Endothelial cell of umbilical vein (primary cell): ENCODE measurements at regions not wholly inside any gene's neighbourhood (a gene's known extent, or its start where the extent isn't known, plus 50 kb on each side); places are given as distances from the start of the nearest gene placed in this dataset.

Experiments used
- BruUV-seq: library from RNA; stranded (reverse); fragments of 400-500 nt; replicated peaks from 2 replicates; lab custom pipeline; 2021; lab: Mats Ljungman, UMichigan
- CTCF ChIA-PET: fragments of 300-600, 350-600 bp; sonication (Branson Sonifier 250); formaldehyde crosslinking; loops from one replicate; lab custom pipeline; 2021; ENCODE audit warnings: antibody characterized with exemption, inconsistent platforms; lab: Charles Lee
- POLR2A ChIA-PET: fragments of 300-600, 350-600 bp; sonication (Branson Sonifier 250); formaldehyde crosslinking; loops from one replicate; lab custom pipeline; 2021; ENCODE audit warnings: antibody characterized with exemption, inconsistent platforms; lab: Charles Lee
- DNase-seq: peaks from one replicate; pipeline ENCODE4 v3.0.0-alpha.2; 2011; ENCODE audit warnings: low read depth, low spot score
- FAIRE-seq: peaks from 2 replicates; lab custom pipeline; 2011; peaks lifted over from hg19 to GRCh38; lab: Jason Lieb, UNC
- H2AFZ ChIP-seq: 2 replicates; pipeline ENCODE4 v1.6.0; 2012; ENCODE audit warnings: low read depth, low read length, control low read depth, inconsistent platforms
- H3K27ac ChIP-seq: 2 replicates; pipeline ENCODE4 v1.5.1; 2011; ENCODE audit warnings: low read depth, mild to moderate bottlenecking, control low read depth, low read length, moderate library complexity; ENCODE audit not compliant: insufficient read depth
- H3K27me3 ChIP-seq, 2 experiments: 2 replicates each; pipeline versions ENCODE4 v1.6.0 to v1.6.1; 2011; ENCODE audit warnings: low read length in 2 of 2, mixed read lengths in 1 of 2; ENCODE audit not compliant: control insufficient read depth in 2 of 2, insufficient read depth in 2 of 2
- H3K36me3 ChIP-seq, 2 experiments: 2 replicates in 1 of 2; 3 replicates in 1 of 2; pipeline ENCODE4 v1.5.1; 2011; ENCODE audit warnings: low read length in 2 of 2, mild to moderate bottlenecking in 1 of 2, moderate library complexity in 1 of 2; ENCODE audit not compliant: control insufficient read depth in 2 of 2, insufficient read depth in 2 of 2; ENCODE audit errors: extremely low read depth in 1 of 2
- H3K4me1 ChIP-seq: 3 replicates; pipeline ENCODE4 v1.5.1; 2011; ENCODE audit warnings: mild to moderate bottlenecking, low read length; ENCODE audit not compliant: control insufficient read depth, insufficient read depth; ENCODE audit errors: extremely low read depth
- H3K4me2 ChIP-seq: 2 replicates; pipeline ENCODE4 v1.6.1; 2011; ENCODE audit warnings: low read length, control low read depth, mixed read lengths; ENCODE audit not compliant: insufficient read depth
- H3K4me3 ChIP-seq, 3 experiments: fragments of 200-600 bp in 1 of 3; sonication (generic), shearing (Covaris generic) in 1 of 3; replicated peaks in 1 of 3; 2 replicates each; pipeline ENCODE4 v1.5.1; 2011 to 2016; ENCODE audit warnings: control low read depth in 3 of 3, low read length in 3 of 3, mild to moderate bottlenecking in 2 of 3, inconsistent platforms in 1 of 3, low read depth in 1 of 3, moderate library complexity in 1 of 3; ENCODE audit not compliant: insufficient read depth in 1 of 3
- H3K79me2 ChIP-seq: 2 replicates; pipeline ENCODE4 v1.6.0; 2012; ENCODE audit warnings: low read length, inconsistent platforms; ENCODE audit not compliant: control insufficient read depth, insufficient read depth
- H3K9ac ChIP-seq: replicated peaks from 2 replicates; pipeline ENCODE3; 2011; ENCODE audit warnings: low read length, control low read depth; ENCODE audit not compliant: insufficient read depth; ENCODE audit errors: extremely low read depth
- H3K9me1 ChIP-seq: replicated peaks from 3 replicates; pipeline ENCODE4 v1.6.0; 2011; ENCODE audit warnings: mild to moderate bottlenecking, low read length; ENCODE audit not compliant: control insufficient read depth, insufficient read depth; ENCODE audit errors: extremely low read depth
- H3K9me3 ChIP-seq: replicated peaks from 2 replicates; pipeline ENCODE4 v1.5.1; 2012; ENCODE audit warnings: low read length, inconsistent platforms; ENCODE audit not compliant: control insufficient read depth, insufficient read depth
- H4K20me1 ChIP-seq: replicated peaks from 2 replicates; pipeline ENCODE3; 2011; ENCODE audit warnings: mild to moderate bottlenecking, low read length; ENCODE audit not compliant: control insufficient read depth, insufficient read depth; ENCODE audit errors: extremely low read depth
- CTCF ChIP-seq, 2 donors: IDR thresholded peaks; 1 replicate in 1 of 2; 2 replicates in 1 of 2; pipeline ENCODE4 v1.5.1; 2011; ENCODE audit warnings: low read length in 2 of 2, mild to moderate bottlenecking in 2 of 2, moderate library complexity in 2 of 2, control low read depth in 1 of 2, inconsistent platforms in 1 of 2, low read depth in 1 of 2; ENCODE audit not compliant: insufficient read depth in 1 of 2; ENCODE audit errors: extremely low read depth in 1 of 2
- EZH2 ChIP-seq: IDR thresholded peaks from 2 replicates; pipeline ENCODE4 v1.6.1; 2012; ENCODE audit warnings: borderline replicate concordance, low read depth, mild to moderate bottlenecking, moderate library complexity, low read length, inconsistent platforms; ENCODE audit not compliant: severe bottlenecking
- FOS ChIP-seq: IDR thresholded peaks from 2 replicates; pipeline ENCODE4 v1.6.1; 2011; ENCODE audit warnings: mild to moderate bottlenecking, low read length, moderate library complexity, borderline replicate concordance; ENCODE audit not compliant: insufficient read depth
- GATA2 ChIP-seq: IDR thresholded peaks from 2 replicates; pipeline ENCODE4 v1.7.0; 2011; ENCODE audit warnings: low read depth, mild to moderate bottlenecking, moderate library complexity, mixed read lengths, low read length; ENCODE audit not compliant: insufficient read length, insufficient read depth
- JUN ChIP-seq: IDR thresholded peaks from 2 replicates; pipeline ENCODE4 v1.6.1; 2011; ENCODE audit warnings: borderline replicate concordance, low read depth; ENCODE audit not compliant: insufficient read length, insufficient read depth
- MAX ChIP-seq: IDR thresholded peaks from 2 replicates; pipeline ENCODE4 v1.6.1; 2011; ENCODE audit not compliant: insufficient read depth, insufficient read length
- MYC ChIP-seq: IDR thresholded peaks from one replicate; pipeline ENCODE4 v1.6.1; 2011; ENCODE audit warnings: mild to moderate bottlenecking, low read depth, low read length
- POLR2A ChIP-seq: IDR thresholded peaks from 2 replicates; pipeline ENCODE4 v1.6.1; 2012; ENCODE audit warnings: low read depth, mild to moderate bottlenecking, control low read depth, low read length
- POLR2AphosphoS5 ChIP-seq: IDR thresholded peaks from 2 replicates; pipeline ENCODE4 v1.6.1; 2012; ENCODE audit warnings: low read depth, mild to moderate bottlenecking, control low read depth, low read length, moderate library complexity; ENCODE audit not compliant: insufficient read depth
- dilution Hi-C: fragments of 300-500 bp; cut with MboI; formaldehyde crosslinking; loops from one replicate; pipeline ENCODE4 v1.15.0; 2019; ENCODE audit warnings: low sequenced_read_pairs; ENCODE audit not compliant: extremely low pct_ligation_motif_present
- intact Hi-C: fragments of 100-400 bp; cut with micrococcal nuclease; formaldehyde crosslinking; loops from one replicate; pipeline ENCODE4 v1.10.0; 2022

- H3K27me3 ChIP-seq, result no peaks in the 10 kb centered on the region
Measured at GRCh38 chr4:33715841-33716395, 2528.4 kb downstream of the ARAP2 start.

GRCh38 chr4:33722254-33722653, 2522.1 kb downstream of the ARAP2 start:
- no peaks in the 10 kb centered on the region for H4K20me1 ChIP-seq
- H3K4me3 ChIP-seq, result no peak overlapping the region
- H3K9ac ChIP-seq, result no peak overlapping the region
- no peaks in the 10 kb centered on the region for H3K9me3 ChIP-seq
- no peaks in the 10 kb centered on the region for H3K79me2 ChIP-seq
- DNase-seq, result no peak
- POLR2A ChIA-PET, result no interaction called here
- no peaks in the 10 kb centered on the region for H3K27me3 ChIP-seq
- no peak overlapping the region for H3K4me2 ChIP-seq
- no peaks in the 10 kb centered on the region for H3K4me1 ChIP-seq
- TF ChIP-seq GATA2 (no peak), MAX (no peak), FOS (no peak), POLR2A (no peak), POLR2AphosphoS5 (no peak), MYC (no peak), EZH2 (no peak), JUN (no peak), CTCF (IDR thresholded peaks at IDR 0.05; ENCODE audit: extremely low read depth in 1 of 2, insufficient read depth in 1 of 2, low read depth in 1 of 2, low read length in 2 of 2) (no peak)
- no peak overlapping the region for H3K27ac ChIP-seq
- intact Hi-C loops (no loop called here), dilution Hi-C loops (no loop called here)
- H3K36me3 ChIP-seq, result no peaks in the 10 kb centered on the region
- CTCF ChIA-PET, result interaction anchor here (1.3 kb wide), 1 partner anchor 15 kb away, joined by 3 read pairs; no protein-coding TSS in a partner anchor
- no TSS peak for BruUV-seq
- FAIRE-seq, result no peak
- no peaks in the 10 kb centered on the region for H3K9me1 ChIP-seq
- H2AFZ ChIP-seq, result no peak overlapping the region

More at GRCh38 chr4:33715841-33716395, 2528.4 kb downstream of the ARAP2 start:
- intact Hi-C loops, result no loop called here
- H3K4me3 ChIP-seq, result no peak overlapping the region
- ChIA-PET POLR2A (no interaction called here), CTCF (no interaction called here)
- no peaks in the 10 kb centered on the region for H4K20me1 ChIP-seq
- no peak overlapping the region for H2AFZ ChIP-seq
- H3K79me2 ChIP-seq, result no peaks in the 10 kb centered on the region
- no peak for TF ChIP-seq POLR2A
- TF ChIP-seq MAX, result no peak
- no peak for TF ChIP-seq POLR2AphosphoS5
- TF ChIP-seq JUN, result no peak
- no peak for TF ChIP-seq GATA2
- no peak for TF ChIP-seq MYC
- TF ChIP-seq EZH2, result no peak
- FAIRE-seq (no peak), DNase-seq (no peak)
- H3K4me1 ChIP-seq, result no peaks in the 10 kb centered on the region
- H3K36me3 ChIP-seq, result no peaks in the 10 kb centered on the region
- no peak overlapping the region for H3K9ac ChIP-seq
- BruUV-seq, result no TSS peak
- no peak overlapping the region for H3K27ac ChIP-seq
- no peaks in the 10 kb centered on the region for H3K9me1 ChIP-seq
- H3K4me2 ChIP-seq, result no peak overlapping the region
- dilution Hi-C loops, result no loop called here
- H3K9me3 ChIP-seq, result no peaks in the 10 kb centered on the region
